Activated CD8-positive, alpha-beta T cell treated with anti-CD3 and anti-CD28 coated beads for 36 hours (primary cell): ENCODE measurements at regions not wholly inside any gene's neighbourhood (a gene's known extent, or its start where the extent isn't known, plus 50 kb on each side); places are given as distances from the start of the nearest gene placed in this dataset.

ENCODE experiments used
- ATAC-seq: fragments of 200-7000 bp; cut with Tn5 transposase; one replicate; pipeline ENCODE4 v1.10.0; 2021; ENCODE audit warnings: mild to moderate bottlenecking, moderate library complexity
- CTCF ChIA-PET: fragments of 350-600 bp; sonication (Branson Sonifier 250); formaldehyde crosslinking; loops from one replicate; lab custom pipeline; 2021; ENCODE audit warnings: antibody characterized with exemption; lab: Charles Lee
- POLR2A ChIA-PET: fragments of 350-600 bp; sonication (Branson Sonifier 250); formaldehyde crosslinking; loops from one replicate; lab custom pipeline; 2021; ENCODE audit warnings: antibody characterized with exemption; lab: Charles Lee
- DNase-seq: peaks from one replicate; pipeline ENCODE4 v3.0.0-alpha.2; 2020
- H3K27ac Mint-ChIP-seq: one replicate; pipeline ENCODE4 v1.8.0; 2021; ENCODE audit warnings: mild to moderate bottlenecking, mixed read lengths
- H3K27me3 Mint-ChIP-seq: one replicate; pipeline ENCODE4 v1.8.0; 2021; ENCODE audit warnings: mixed read lengths
- H3K36me3 Mint-ChIP-seq: one replicate; pipeline ENCODE4 v1.8.0; 2021; ENCODE audit warnings: low read depth, mixed read lengths
- H3K4me1 Mint-ChIP-seq: one replicate; pipeline ENCODE4 v1.8.0; 2021; ENCODE audit warnings: low read depth, mixed read lengths
- H3K4me3 Mint-ChIP-seq: one replicate; pipeline ENCODE4 v1.8.0; 2021; ENCODE audit warnings: mild to moderate bottlenecking, moderate library complexity, mixed read lengths
- H3K9me3 Mint-ChIP-seq: one replicate; pipeline ENCODE4 v1.8.0; 2021; ENCODE audit warnings: mixed read lengths
- CTCF ChIP-seq: fragments of 200-600 bp; IDR thresholded peaks from one replicate; pipeline ENCODE4 v1.8.0; 2022; ENCODE audit warnings: antibody characterized with exemption, mild to moderate bottlenecking
- intact Hi-C: fragments of 100-400 bp; cut with micrococcal nuclease; formaldehyde crosslinking; loops from one replicate; pipeline ENCODE4 v1.10.0; 2022

- intact Hi-C loops = no loop called here
- no peaks in the 10 kb centered on the region for H3K4me1 Mint-ChIP-seq
- no peak overlapping the region for H3K4me3 Mint-ChIP-seq
- no peak overlapping the region for H3K27ac Mint-ChIP-seq
- peaks cover 4% of the 10 kb centered on the region for H3K27me3 Mint-ChIP-seq
- H3K9me3 Mint-ChIP-seq = no peaks in the 10 kb centered on the region
- no peak for DNase-seq
- POLR2A ChIA-PET = no interaction called here
- CTCF ChIA-PET = no interaction called here
- TF ChIP-seq CTCF = no peak
- ATAC-seq = no peak
- H3K36me3 Mint-ChIP-seq = no peaks in the 10 kb centered on the region
Measured at GRCh38 chr5:10839118-10839517, 78.1 kb upstream of the DAP start.

DNA sequence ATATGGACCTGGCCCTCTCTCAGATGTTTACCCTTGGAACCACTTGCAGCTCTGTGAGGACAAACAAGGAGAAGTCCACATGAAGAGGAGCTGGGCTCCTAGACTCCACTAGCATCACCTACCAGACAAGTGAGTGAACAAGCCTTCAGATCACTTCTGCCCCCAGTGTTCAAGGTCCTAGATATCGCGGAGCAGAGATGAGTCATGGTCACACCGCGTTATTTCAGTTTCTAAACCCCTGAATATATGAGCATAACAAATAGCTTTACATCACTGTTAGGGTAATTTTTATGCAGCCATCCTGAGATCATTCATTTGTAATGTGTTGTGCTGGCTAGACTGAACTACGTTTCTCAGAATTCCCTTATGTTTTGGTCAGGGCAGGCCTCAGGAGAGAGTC, 77.0 kb upstream of the DAP start:
- Mint-ChIP-seq H3K4me3 (no peak overlapping the region), H3K9me3 (no peaks in the 10 kb centered on the region), H3K4me1 (no peaks in the 10 kb centered on the region), H3K27me3 (peaks cover 4% of the 10 kb centered on the region), H3K27ac (no peak overlapping the region), H3K36me3 (no peaks in the 10 kb centered on the region)
- no peak for TF ChIP-seq CTCF
- ChIA-PET POLR2A (interaction anchor here (0.7 kb wide), 1 partner anchor 11 kb away, joined by 3 read pairs; no protein-coding TSS in a partner anchor), CTCF (no interaction called here)
- intact Hi-C loops = no loop called here
- ATAC-seq (peak; percentile 67), DNase-seq (peak; percentile 37)

DNA sequence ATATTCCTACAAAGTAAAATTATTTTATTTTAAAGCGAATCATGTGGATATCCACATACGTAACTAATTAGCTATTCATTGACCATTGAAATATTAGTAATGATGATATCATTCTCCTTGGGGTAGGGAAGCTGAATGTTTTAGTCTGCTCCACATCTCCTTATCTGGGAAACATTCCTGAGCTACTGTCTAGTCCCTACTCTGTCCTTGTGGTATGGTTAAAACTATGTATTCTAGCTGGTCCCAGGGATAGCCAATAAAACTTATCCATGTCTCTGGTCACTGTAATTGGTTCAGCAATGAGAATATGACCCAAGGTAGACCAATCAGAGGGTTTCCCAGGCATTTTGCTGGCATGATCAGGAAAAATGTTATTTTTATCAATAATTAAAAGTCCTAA, 76.0 kb upstream of the DAP start:
- CTCF ChIA-PET = interaction anchor here (1.0 kb wide), 2 partner anchors 11 to 20 kb away, joined by 3 read pairs; no protein-coding TSS in a partner anchor
- no peak for ATAC-seq
- POLR2A ChIA-PET = no interaction called here

DNA sequence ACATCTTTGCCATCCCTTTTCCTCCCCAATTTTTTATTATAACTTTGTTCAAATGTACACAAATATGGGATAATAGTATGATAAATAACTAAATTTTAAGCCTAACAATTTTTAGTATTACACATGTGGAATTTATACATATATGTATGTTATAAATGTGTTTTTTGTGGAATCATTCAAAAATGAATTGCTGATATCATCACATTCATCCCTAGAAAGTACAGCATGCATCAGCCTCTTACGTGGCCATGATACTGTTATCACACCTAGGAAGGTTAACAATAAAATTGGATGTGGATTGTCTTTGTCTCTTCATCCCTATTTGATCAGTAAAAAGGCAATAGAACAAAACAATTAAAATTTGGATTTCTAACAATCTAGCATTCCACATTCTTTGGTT, 73.7 kb upstream of the DAP start:
- POLR2A ChIA-PET = no interaction called here
- TF ChIP-seq CTCF = no peak
- intact Hi-C loops = no loop called here
- DNase-seq = no peak
- Mint-ChIP-seq H3K9me3 (no peaks in the 10 kb centered on the region), H3K27ac (no peak overlapping the region), H3K4me1 (no peaks in the 10 kb centered on the region), H3K4me3 (no peak overlapping the region), H3K36me3 (no peaks in the 10 kb centered on the region), H3K27me3 (peaks cover 4% of the 10 kb centered on the region)
- ATAC-seq = no peak
- CTCF ChIA-PET = no interaction called here

More for the DNA sequence above, 76.0 kb upstream of the DAP start:
- H3K27ac Mint-ChIP-seq = no peak overlapping the region
- no peak overlapping the region for H3K4me3 Mint-ChIP-seq
- H3K27me3 Mint-ChIP-seq = peaks cover 4% of the 10 kb centered on the region
- no peaks in the 10 kb centered on the region for H3K36me3 Mint-ChIP-seq
- no peaks in the 10 kb centered on the region for H3K9me3 Mint-ChIP-seq
- TF ChIP-seq CTCF = no peak
- no peak for DNase-seq
- no peaks in the 10 kb centered on the region for H3K4me1 Mint-ChIP-seq
- intact Hi-C loops = no loop called here

- Mint-ChIP-seq H3K27me3 (peaks cover 2% of the 10 kb centered on the region), H3K4me1 (no peaks in the 10 kb centered on the region), H3K36me3 (no peaks in the 10 kb centered on the region), H3K27ac (no peak overlapping the region), H3K9me3 (no peaks in the 10 kb centered on the region), H3K4me3 (no peak overlapping the region)
- ChIA-PET CTCF (no interaction called here), POLR2A (no interaction called here)
- ATAC-seq (no peak), DNase-seq (no peak)
- TF ChIP-seq CTCF = no peak
- intact Hi-C loops = no loop called here
Measured at GRCh38 chr5:10832987-10833386, 72.0 kb upstream of the DAP start.
